IgD-negative memory B cell (primary cell): ENCODE measurements at regions not wholly inside any gene's neighbourhood (a gene's known extent, or its start where the extent isn't known, plus 50 kb on each side); places are given as distances from the start of the nearest gene placed in this dataset.

Experiments used
- H3K27ac Mint-ChIP-seq, 3 donors: one replicate each; pipeline ENCODE4 v1.8.0; 2020 to 2022; ENCODE audit warnings: mild to moderate bottlenecking in 3 of 3, mixed read lengths in 3 of 3, moderate library complexity in 1 of 3
- H3K27me3 Mint-ChIP-seq: one replicate; pipeline ENCODE4 v1.8.0; 2021; ENCODE audit warnings: mixed read lengths
- H3K36me3 Mint-ChIP-seq: one replicate; pipeline ENCODE4 v1.8.0; 2020; ENCODE audit warnings: mild to moderate bottlenecking, mixed read lengths
- H3K4me1 Mint-ChIP-seq, 3 donors: one replicate each; pipeline ENCODE4 v1.8.0; 2020 to 2022; ENCODE audit warnings: mixed read lengths in 3 of 3, mild to moderate bottlenecking in 1 of 3
- H3K4me3 Mint-ChIP-seq, 4 donors: one replicate each; pipeline ENCODE4 v1.8.0; 2020 to 2022; ENCODE audit warnings: mild to moderate bottlenecking in 4 of 4, mixed read lengths in 4 of 4, moderate library complexity in 3 of 4
- H3K9me3 Mint-ChIP-seq, 3 donors: one replicate each; pipeline ENCODE4 v1.8.0; 2020 to 2021; ENCODE audit warnings: mixed read lengths in 3 of 3, mild to moderate bottlenecking in 1 of 3

DNA sequence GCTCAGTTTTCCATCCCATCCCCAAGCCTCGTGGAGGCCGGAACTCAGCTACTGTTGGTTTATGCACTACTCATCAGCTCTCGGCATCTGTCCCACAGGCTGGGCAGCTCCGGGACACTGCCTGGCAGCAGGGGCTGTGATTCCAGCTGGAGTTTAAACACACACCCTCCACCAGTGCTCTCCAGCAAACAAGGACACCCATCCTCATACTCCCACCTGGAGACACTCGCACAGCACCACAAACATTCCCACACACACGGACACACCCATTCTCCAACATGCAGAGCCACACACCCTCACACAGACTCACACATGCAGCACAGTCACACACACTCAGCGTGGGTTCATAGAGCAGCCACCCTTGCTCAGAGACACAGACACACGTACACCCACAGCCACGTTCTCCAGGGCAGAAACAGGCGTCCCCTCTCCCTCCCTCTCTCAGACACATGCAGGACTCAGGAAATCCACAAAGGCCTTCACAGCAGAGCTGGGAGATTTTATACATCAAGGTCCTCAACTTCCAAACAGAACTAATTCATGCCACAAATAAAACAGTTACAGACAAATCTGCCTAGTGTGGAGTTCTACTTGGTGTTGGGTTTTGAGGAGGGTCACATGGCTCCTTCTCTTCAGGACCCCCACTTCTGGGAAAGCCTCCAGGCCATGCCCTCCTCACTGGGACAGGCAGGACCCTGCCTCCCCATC is 785.4 kb downstream of the UQCRFS1 start:
- no peaks in the 10 kb centered on the region for H3K4me1 Mint-ChIP-seq
- no peaks in the 10 kb centered on the region for H3K27me3 Mint-ChIP-seq
- H3K27ac Mint-ChIP-seq, result no peak overlapping the region
- no peak overlapping the region for H3K4me3 Mint-ChIP-seq
- peaks cover 3% of the 10 kb centered on the region for H3K36me3 Mint-ChIP-seq
- H3K9me3 Mint-ChIP-seq, result peaks cover 2 to 3% (median 2%) of the 10 kb centered on the region in 3 donors

DNA sequence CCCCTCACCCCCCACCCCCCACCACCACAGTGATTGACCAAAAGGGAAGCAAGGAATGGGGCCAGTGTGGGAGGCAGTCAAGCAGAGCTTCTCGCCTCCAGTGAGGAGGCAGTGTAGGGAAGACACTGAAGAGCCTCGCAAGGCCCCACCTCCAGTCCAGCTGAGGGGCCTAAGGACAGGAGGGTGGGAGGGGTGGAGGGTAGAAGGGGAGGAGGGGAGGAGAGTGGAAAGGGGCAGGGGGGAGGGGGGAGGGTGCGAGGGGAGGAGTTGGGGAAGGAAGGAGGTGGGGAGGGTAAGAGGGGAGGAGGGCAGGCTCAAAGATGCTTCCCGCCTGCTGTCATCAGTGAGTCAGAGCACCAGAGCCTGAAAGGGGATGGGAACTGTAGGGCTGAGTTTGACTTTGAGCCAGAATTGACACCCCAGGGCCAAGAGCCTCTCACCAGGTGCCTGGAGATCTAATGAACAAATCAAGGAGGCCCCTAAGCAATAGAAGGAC is 786.2 kb downstream of the UQCRFS1 start:
- no peaks in the 10 kb centered on the region for H3K4me1 Mint-ChIP-seq
- H3K27me3 Mint-ChIP-seq, result no peaks in the 10 kb centered on the region
- no peak overlapping the region for H3K27ac Mint-ChIP-seq
- H3K4me3 Mint-ChIP-seq, result no peak overlapping the region
- H3K36me3 Mint-ChIP-seq, result peaks cover 1% of the 10 kb centered on the region
- H3K9me3 Mint-ChIP-seq, result peaks cover 0 to 4% (median 2%) of the 10 kb centered on the region in 3 donors

DNA sequence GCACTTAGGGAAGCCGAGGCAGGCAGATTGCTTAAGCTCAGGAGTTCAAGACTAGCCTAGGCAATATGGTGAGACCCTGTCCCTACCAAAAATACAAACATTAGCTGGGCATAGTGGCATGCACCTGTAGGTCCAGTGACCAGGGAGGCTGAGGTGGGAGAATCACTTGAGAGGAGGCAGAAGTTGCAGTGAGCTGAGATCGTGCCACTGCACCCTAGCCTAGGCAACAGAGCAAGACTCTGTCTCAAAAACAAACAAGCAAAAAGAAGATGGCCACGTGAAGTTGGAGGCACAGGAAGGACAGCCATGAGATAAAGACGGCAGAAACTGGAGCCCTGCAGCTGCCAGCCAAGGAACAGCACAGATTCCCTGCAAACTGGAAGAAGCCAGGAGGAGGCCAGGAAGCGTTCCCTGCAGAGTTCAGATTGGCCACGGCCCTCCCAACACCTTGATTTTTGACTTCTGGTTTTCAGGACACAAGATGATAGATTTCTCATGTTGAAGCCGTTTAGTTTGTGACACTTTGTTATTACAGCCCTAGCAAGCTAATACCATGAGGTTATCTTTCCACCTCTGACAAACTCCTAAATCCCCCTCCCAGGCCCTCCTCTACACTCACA is 786.7 kb downstream of the UQCRFS1 start:
- peaks cover 1% of the 10 kb centered on the region for H3K36me3 Mint-ChIP-seq

DNA sequence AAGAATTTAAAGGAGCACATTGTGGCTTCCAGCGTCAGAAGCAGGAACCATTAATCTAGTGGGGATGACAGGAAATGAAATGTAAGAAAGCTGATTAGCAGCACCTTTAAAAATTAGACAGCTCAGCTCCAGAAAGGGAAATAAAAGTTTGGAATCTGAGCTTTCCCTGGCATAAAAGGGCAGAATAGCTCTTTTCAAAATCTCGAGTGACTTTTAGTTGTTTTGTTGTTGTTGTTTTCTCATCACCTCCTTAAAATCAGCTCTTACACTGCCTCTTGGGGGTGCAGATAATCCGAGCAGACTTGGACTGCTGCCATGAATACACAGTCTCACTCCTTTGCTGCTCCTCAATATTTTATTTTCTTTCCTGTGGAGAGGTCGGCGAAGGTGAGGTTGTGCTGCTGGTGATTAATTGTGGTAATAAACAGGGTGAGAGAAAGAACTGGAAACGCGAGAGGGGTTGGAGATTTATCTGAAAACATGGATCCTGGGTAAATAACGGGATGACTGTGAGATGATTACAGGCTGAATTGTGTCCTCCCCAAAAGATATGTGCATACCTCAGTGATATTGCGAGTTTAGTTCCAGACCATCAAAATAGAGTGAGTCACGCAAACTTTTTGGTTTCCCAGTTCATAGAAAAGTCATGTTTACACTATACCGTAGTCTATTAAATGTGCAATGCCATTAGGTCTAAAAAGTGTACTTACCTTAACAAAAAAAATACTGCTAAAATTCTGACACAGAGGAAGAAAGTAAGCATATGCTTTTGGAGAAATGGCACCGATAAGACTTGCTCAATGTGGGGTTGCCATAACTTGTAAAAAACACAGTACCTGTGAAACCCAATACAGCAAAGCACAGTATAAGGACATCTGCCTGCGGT is 787.7 kb downstream of the UQCRFS1 start:
- H3K27me3 Mint-ChIP-seq, result no peaks in the 10 kb centered on the region
- H3K4me1 Mint-ChIP-seq, result no peaks in the 10 kb centered on the region
- H3K9me3 Mint-ChIP-seq, result peaks cover 0 to 4% (median 2%) of the 10 kb centered on the region in 3 donors
- no peak overlapping the region for H3K4me3 Mint-ChIP-seq
- H3K27ac Mint-ChIP-seq, result no peak overlapping the region
- H3K36me3 Mint-ChIP-seq, result peaks cover 1% of the 10 kb centered on the region

More for the DNA sequence above, 786.7 kb downstream of the UQCRFS1 start:
- H3K27me3 Mint-ChIP-seq, result no peaks in the 10 kb centered on the region
- H3K9me3 Mint-ChIP-seq, result peaks cover 0 to 4% (median 2%) of the 10 kb centered on the region in 3 donors
- H3K4me1 Mint-ChIP-seq, result no peaks in the 10 kb centered on the region
- H3K27ac Mint-ChIP-seq, result no peak overlapping the region
- no peak overlapping the region for H3K4me3 Mint-ChIP-seq

DNA sequence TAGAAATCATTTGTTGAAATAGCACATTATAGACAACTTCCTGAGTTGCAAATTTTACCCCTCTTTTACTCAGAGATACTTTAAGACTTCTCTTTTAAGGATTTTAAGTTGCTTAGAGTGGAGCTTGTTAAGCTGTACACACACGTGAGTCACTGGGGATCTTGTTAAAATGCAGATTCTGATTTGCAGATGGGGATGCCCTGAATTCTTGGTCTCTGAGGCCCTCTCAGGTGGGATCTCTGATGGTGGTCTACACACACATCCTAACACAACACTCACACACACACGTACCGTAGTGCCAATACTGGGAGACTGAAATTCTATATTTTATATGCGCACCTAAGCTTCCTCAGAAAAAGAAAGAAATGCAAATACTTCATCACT is 788.3 kb downstream of the UQCRFS1 start:
- Mint-ChIP-seq H3K36me3 (peaks cover 1% of the 10 kb centered on the region), H3K4me1 (no peaks in the 10 kb centered on the region), H3K27ac (no peak overlapping the region), H3K9me3 (peaks cover 0 to 4% (median 2%) of the 10 kb centered on the region in 3 donors), H3K27me3 (no peaks in the 10 kb centered on the region), H3K4me3 (no peak overlapping the region)

DNA sequence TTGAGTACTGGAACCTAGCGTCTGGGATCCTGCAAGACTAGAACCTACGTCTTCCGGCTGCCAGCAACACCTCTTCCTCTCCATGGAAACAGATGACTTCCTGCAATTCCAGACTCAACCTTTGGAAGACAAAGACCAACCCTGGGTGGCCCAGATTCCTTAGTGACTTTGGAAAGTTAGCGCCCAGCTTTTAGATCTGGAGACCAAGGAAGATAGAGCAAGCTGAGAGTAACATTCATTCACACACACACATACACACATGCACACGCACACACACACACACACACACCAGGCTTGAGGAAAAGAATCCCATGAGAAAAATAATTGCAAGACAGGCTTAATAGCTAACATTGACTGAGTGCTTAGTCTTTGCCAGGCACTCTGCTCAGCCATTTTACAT is 788.9 kb downstream of the UQCRFS1 start:
- Mint-ChIP-seq H3K9me3 (peaks cover 0 to 4% (median 2%) of the 10 kb centered on the region in 3 donors), H3K4me1 (no peaks in the 10 kb centered on the region), H3K27ac (no peak overlapping the region), H3K4me3 (no peak overlapping the region), H3K36me3 (no peaks in the 10 kb centered on the region), H3K27me3 (no peaks in the 10 kb centered on the region)

DNA sequence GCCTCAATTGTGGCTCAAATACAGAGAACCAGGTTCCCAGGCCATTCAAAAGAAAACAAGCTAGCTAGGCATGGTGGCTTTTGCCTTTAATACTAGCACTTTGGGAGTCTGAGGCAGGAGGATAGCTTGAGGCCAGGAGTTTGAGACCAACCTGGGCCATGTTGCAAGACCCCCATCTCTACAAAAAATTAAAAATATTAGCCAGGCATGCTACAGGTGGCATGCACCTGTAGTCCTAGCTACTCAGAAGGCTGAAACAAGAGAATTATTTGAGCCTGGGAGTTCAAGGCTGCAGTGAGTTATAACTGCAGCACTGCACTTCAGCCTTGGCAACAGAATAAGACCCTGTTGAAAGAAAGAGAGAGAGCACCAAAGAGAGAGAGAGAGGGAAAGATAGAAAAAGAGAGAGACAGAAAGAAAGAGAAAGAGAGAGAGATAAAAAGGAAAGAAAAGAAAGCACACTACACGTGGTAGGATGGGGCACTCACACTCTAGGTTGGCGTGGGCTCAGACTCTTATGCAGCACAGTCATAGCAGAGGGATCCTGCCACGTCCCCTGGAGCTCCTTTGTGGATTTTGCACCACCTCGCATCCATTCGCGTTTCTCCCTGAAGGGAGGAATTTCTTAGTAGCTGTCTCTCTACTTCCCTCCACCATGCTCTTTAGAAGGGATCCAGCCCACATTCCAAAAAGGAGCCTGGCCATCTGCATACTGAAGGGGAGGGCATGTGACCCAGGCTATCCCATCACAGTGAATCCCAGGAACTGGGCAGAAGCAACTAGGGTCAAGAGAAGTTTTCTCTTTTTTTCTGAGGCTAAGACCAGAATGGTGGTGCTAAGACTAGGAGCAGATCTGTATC is 789.9 kb downstream of the UQCRFS1 start:
- Mint-ChIP-seq H3K36me3 (no peaks in the 10 kb centered on the region), H3K27ac (no peak overlapping the region), H3K4me3 (no peak overlapping the region), H3K27me3 (no peaks in the 10 kb centered on the region), H3K9me3 (peaks cover 0 to 4% (median 2%) of the 10 kb centered on the region in 3 donors), H3K4me1 (no peaks in the 10 kb centered on the region)

DNA sequence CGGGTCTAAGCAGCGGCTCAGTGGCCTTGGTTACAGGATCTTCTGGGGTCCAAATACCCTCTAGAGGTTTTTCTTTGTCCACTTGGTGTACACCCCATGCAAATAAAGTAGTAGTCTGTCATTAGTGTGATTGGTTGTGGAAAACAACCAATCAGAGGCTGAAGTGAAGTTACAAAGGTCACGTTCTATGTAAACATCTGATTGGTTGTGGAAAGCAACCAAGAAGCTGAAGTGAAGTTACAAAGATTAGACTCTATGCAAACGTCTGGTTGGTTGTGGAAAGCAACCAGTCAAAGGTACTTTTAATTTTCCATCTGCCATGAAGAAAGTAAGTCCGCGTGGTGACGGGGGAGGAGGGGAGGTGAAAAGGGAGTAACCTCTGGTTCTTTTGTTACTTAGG is 790.9 kb downstream of the UQCRFS1 start:
- no peak overlapping the region for H3K27ac Mint-ChIP-seq
- H3K36me3 Mint-ChIP-seq, result no peaks in the 10 kb centered on the region
- H3K27me3 Mint-ChIP-seq, result no peaks in the 10 kb centered on the region
- H3K9me3 Mint-ChIP-seq, result peaks cover 0 to 4% (median 0%) of the 10 kb centered on the region in 3 donors
- H3K4me3 Mint-ChIP-seq, result no peak overlapping the region
- no peaks in the 10 kb centered on the region for H3K4me1 Mint-ChIP-seq

DNA sequence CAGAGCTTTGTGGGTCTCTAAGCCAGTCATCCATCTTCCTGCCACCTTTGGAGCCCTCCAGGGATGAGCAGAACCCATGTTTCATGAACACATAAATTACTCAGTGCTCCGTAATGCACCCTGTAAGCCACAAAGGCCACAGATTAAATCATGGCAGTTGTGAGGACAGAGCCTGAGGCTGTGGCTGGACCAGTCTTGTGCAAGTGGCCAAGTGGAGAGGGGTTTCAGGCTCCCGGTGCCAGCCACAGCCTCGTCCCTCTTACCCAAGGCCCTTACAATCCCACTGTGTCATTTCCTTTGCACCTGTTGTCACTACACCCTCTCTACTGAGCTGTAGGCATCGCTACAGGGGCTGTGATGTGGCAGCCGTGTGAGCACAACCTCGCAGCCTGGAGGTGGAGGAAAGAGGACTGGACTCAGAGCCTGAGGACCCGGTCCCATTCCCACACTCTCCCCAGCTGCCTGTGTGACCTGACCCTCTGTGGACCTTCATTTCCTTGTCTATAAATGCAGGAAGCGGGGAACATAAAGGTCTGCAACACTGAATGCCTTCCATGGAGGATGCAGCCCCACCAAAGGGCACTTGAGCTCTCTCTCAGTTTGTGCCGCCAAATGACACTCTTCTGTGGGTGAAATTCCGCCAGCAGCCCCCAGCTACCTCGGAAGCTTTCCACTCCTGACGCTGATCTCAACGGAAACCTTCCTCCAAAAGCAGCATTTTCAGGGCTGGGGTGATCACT is 792.0 kb downstream of the UQCRFS1 start:
- Mint-ChIP-seq H3K27me3 (no peaks in the 10 kb centered on the region), H3K36me3 (no peaks in the 10 kb centered on the region), H3K4me1 (no peaks in the 10 kb centered on the region), H3K4me3 (no peak overlapping the region), H3K27ac (no peak overlapping the region), H3K9me3 (peaks cover 0 to 4% (median 2%) of the 10 kb centered on the region in 3 donors)

DNA sequence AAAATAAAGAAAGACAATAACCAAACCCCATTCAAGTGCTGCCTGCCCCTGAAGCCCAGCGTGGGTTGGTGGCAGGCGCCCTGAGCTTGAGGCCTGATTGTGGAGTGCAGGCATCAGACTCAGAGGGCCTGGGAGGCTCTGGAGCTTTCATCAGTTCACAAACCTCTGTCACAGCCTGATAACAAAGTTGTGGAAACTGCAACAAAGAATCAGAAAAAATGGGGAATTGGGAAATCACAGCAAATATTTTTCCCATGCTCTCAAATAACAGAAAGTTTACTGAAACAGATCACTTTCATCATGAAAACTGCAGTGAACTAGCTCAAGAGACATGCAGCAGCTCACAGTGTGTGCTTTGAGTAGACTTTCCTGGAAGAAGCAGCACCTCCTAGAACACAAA is 793.6 kb downstream of the UQCRFS1 start:
- Mint-ChIP-seq H3K36me3 (no peaks in the 10 kb centered on the region), H3K4me1 (no peaks in the 10 kb centered on the region), H3K27me3 (no peaks in the 10 kb centered on the region), H3K27ac (no peak overlapping the region), H3K4me3 (no peak overlapping the region), H3K9me3 (peaks cover 0 to 9% (median 2%) of the 10 kb centered on the region in 3 donors)

DNA sequence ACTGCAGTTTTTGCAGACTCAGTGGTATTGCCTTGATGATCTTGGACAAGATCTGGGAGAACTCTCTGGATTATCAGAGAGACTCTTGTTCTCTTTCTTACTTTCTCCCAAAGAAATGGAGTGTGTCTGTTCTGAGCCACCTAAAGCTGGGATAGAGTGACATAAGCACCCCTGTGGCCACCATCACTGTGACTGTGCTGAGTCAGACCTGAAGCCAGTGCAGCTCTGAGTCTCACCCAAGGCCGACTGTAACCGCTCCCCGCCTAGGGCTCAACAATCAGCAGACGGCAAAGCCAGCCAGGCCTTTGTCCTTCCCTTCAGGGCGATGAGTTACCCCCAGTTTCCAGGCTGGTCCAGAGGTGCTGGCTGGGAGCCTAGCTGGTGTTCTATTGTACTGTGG is 795.6 kb downstream of the UQCRFS1 start:
- no peaks in the 10 kb centered on the region for H3K27me3 Mint-ChIP-seq
- no peaks in the 10 kb centered on the region for H3K36me3 Mint-ChIP-seq
- H3K4me3 Mint-ChIP-seq, result no peak overlapping the region
- H3K9me3 Mint-ChIP-seq, result peaks cover 0 to 9% (median 2%) of the 10 kb centered on the region in 3 donors
- H3K4me1 Mint-ChIP-seq, result no peaks in the 10 kb centered on the region
- H3K27ac Mint-ChIP-seq, result no peak overlapping the region

DNA sequence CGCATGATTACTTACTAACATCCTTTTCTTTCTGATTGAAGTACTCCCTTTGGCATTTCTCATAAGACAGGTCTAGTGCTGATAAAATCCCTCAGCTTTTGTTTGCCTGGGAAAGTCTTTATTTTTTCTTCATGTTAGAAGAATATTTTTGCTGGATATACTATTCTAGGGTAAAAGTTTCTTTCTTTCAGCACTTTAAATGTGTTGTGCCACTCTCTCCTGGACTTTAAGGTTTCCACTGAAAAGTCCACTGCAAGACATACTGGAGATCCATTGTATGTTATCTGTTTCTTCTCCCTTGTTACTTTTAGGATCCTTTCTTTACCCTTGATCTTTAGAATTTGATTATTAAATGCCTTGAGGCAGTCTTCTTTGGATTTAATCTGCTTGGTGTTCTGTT is 796.7 kb downstream of the UQCRFS1 start:
- Mint-ChIP-seq H3K27me3 (no peaks in the 10 kb centered on the region), H3K9me3 (peaks cover 0 to 11% (median 2%) of the 10 kb centered on the region in 3 donors), H3K4me1 (no peaks in the 10 kb centered on the region), H3K4me3 (no peak overlapping the region), H3K27ac (no peak overlapping the region), H3K36me3 (no peaks in the 10 kb centered on the region)

DNA sequence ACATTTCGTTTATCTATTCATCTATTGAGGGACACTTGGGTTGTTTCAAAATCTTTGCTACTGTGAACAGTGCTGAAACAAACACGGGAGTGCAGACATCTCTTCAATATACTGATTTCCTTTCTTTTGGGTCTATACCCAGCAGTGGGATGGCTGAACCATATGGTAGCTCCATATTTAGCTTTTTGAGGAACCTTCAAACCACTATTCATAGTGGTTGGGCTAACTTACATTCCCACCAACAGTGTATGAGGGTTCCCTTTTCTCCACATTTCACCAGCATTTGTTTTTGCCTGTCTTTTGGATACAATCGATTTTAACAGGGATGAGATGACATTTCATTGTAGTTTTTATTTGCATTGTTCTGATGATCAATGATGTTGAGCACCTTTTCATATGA is 798.2 kb downstream of the UQCRFS1 start:
- H3K4me1 Mint-ChIP-seq, result no peaks in the 10 kb centered on the region
- no peak overlapping the region for H3K27ac Mint-ChIP-seq
- H3K4me3 Mint-ChIP-seq, result no peak overlapping the region
- H3K9me3 Mint-ChIP-seq, result peaks cover 0 to 15% (median 2%) of the 10 kb centered on the region in 3 donors
- no peaks in the 10 kb centered on the region for H3K27me3 Mint-ChIP-seq
- H3K36me3 Mint-ChIP-seq, result no peaks in the 10 kb centered on the region

DNA sequence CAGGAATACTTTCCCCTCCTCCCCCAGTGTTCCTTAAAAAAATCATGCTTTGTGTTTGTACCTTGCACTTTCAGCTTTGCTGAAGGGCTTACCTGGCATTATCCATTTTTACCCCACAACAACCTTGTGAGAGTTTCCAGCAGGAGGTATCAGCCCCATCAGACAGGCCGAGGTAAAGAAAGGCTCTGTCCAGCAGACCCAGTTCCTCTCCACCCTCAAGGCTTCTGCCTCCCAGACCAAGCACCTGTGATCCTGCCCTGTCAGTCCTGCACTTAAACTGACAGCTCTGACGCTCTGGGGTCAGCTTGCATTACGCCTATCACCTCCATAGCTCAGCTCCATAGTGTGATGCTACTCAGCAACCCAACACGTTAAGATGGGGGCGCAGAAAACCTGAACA is 803.1 kb downstream of the UQCRFS1 start:
- Mint-ChIP-seq H3K27ac (no peak overlapping the region), H3K27me3 (no peaks in the 10 kb centered on the region), H3K4me1 (no peaks in the 10 kb centered on the region), H3K9me3 (peaks cover 0 to 10% (median 3%) of the 10 kb centered on the region in 3 donors), H3K36me3 (no peaks in the 10 kb centered on the region), H3K4me3 (no peak overlapping the region)
